Erythroblast (primary cell): ENCODE measurements at regions not wholly inside any gene's neighbourhood (a gene's known extent, or its start where the extent isn't known, plus 50 kb on each side); places are given as distances from the start of the nearest gene placed in this dataset.

Source experiments
- GATA1 ChIP-seq: IDR thresholded peaks from 2 replicates; pipeline ENCODE4 v1.6.1; 2011; ENCODE audit warnings: low read depth, mild to moderate bottlenecking, control low read depth, low read length, moderate library complexity
- POLR2A ChIP-seq: IDR thresholded peaks from 2 replicates; pipeline ENCODE4 v1.6.1; 2011; ENCODE audit warnings: mild to moderate bottlenecking, low read length

- TF ChIP-seq POLR2A (no peak), GATA1 (no peak)
Observed at GRCh38 chrX:131704136-131704695, 160.3 kb downstream of the OR13H1 start.
